IMR-90 (cell line): ENCODE measurements at regions not wholly inside any gene's neighbourhood (a gene's known extent, or its start where the extent isn't known, plus 50 kb on each side); places are given as distances from the start of the nearest gene placed in this dataset.

Experiments
- ATAC-seq: fragments of 200-7000 bp; cut with Tn5 transposase; 2 replicates; pipeline ENCODE4 v1.9.1; 2020; ENCODE audit warnings: low read depth, mild to moderate bottlenecking, moderate library complexity
- BruUV-seq: library from RNA; stranded (reverse); fragments of 400-500 nt; replicated peaks from 2 replicates; lab custom pipeline; 2021; lab: Mats Ljungman, UMichigan
- CTCF ChIA-PET: fragments of 300-600 bp; formaldehyde crosslinking; extraction: SDS; loops from one replicate; lab custom pipeline; 2021; ENCODE audit warnings: antibody characterized with exemption; lab: Yijun Ruan, JAX
- POLR2A ChIA-PET: fragments of 300-600 bp; sonication (Branson Sonifier 250); formaldehyde crosslinking; loops from one replicate; lab custom pipeline; 2022; ENCODE audit warnings: antibody characterized with exemption; ENCODE audit not compliant: unreplicated experiment; lab: Charles Lee
- DNase-seq: peaks from one replicate; pipeline ENCODE4 v3.0.0; 2013
- H2AFZ ChIP-seq: replicated peaks from 2 replicates; pipeline ENCODE3; 2013; ENCODE audit warnings: low read length, mild to moderate bottlenecking; ENCODE audit not compliant: poor library complexity
- H2AK5ac ChIP-seq: 2 replicates; pipeline ENCODE4 v1.6.1; 2013; ENCODE audit warnings: low read depth, low read length, inconsistent platforms
- H2AK9ac ChIP-seq: replicated peaks from 2 replicates; pipeline ENCODE3; 2013; ENCODE audit warnings: mild to moderate bottlenecking, low read depth, low read length, moderate library complexity; ENCODE audit not compliant: poor library complexity
- H2BK120ac ChIP-seq: 2 replicates; pipeline ENCODE4 v1.6.1; 2013; ENCODE audit warnings: low read depth, low read length, inconsistent platforms
- H2BK15ac ChIP-seq: 3 replicates; pipeline ENCODE4 v1.6.1; 2013; ENCODE audit warnings: low read depth, low read length, inconsistent platforms
- H2BK20ac ChIP-seq: 2 replicates; pipeline ENCODE4 v1.6.1; 2013; ENCODE audit warnings: low read depth, mild to moderate bottlenecking, inconsistent platforms, low read length, moderate library complexity
- H2BK5ac ChIP-seq: 2 replicates; pipeline ENCODE4 v1.6.1; 2013; ENCODE audit warnings: mild to moderate bottlenecking, low read depth, low read length, inconsistent platforms; ENCODE audit not compliant: poor library complexity, severe bottlenecking
- H3K14ac ChIP-seq: replicated peaks from 2 replicates; pipeline ENCODE4 v1.6.1; 2013; ENCODE audit warnings: low read depth, low read length, inconsistent platforms
- H3K18ac ChIP-seq: 2 replicates; pipeline ENCODE4 v1.6.1; 2013; ENCODE audit warnings: low read depth, low read length, control low read depth
- H3K23ac ChIP-seq: 2 replicates; pipeline ENCODE4 v1.6.1; 2013; ENCODE audit warnings: low read depth, low read length, inconsistent platforms
- H3K27ac ChIP-seq: 2 replicates; pipeline ENCODE4 v1.5.1; 2013; ENCODE audit warnings: mild to moderate bottlenecking, control low read depth, low read length; ENCODE audit not compliant: insufficient read depth
- H3K27me3 ChIP-seq: 2 replicates; pipeline ENCODE4 v1.6.1; 2013; ENCODE audit warnings: low read length; ENCODE audit not compliant: control insufficient read depth, insufficient read depth
- H3K36me3 ChIP-seq: 2 replicates; pipeline ENCODE4 v1.6.1; 2013; ENCODE audit warnings: low read length, mixed read lengths; ENCODE audit not compliant: control insufficient read depth, insufficient read depth
- H3K4ac ChIP-seq: 2 replicates; pipeline ENCODE4 v1.6.1; 2013; ENCODE audit warnings: low read depth, low read length, inconsistent platforms
- H3K4me1 ChIP-seq: 2 replicates; pipeline ENCODE4 v1.6.1; 2013; ENCODE audit warnings: low read length, mixed read lengths; ENCODE audit not compliant: control insufficient read depth, insufficient read depth
- H3K4me2 ChIP-seq: 2 replicates; pipeline ENCODE4 v1.6.1; 2013; ENCODE audit warnings: low read depth, mild to moderate bottlenecking, control low read depth, low read length, moderate library complexity
- H3K4me3 ChIP-seq: 2 replicates; pipeline ENCODE4 v1.5.1; 2013; ENCODE audit warnings: low read depth, mild to moderate bottlenecking, control low read depth, low read length, moderate library complexity; ENCODE audit not compliant: insufficient read depth
- H3K56ac ChIP-seq: 2 replicates; pipeline ENCODE4 v1.6.1; 2013; ENCODE audit warnings: low read length, inconsistent platforms; ENCODE audit not compliant: insufficient read depth; ENCODE audit errors: extremely low read depth
- H3K79me1 ChIP-seq, 2 experiments: 2 replicates each; pipeline ENCODE4 v1.6.1; 2013; ENCODE audit warnings: low read length in 2 of 2, inconsistent platforms in 1 of 2, low read depth in 1 of 2
- H3K9ac ChIP-seq: 2 replicates; pipeline ENCODE4 v1.6.1; 2013; ENCODE audit warnings: low read depth, low read length, control low read depth
- H3K9me1 ChIP-seq: 2 replicates; pipeline ENCODE4 v1.6.1; 2013; ENCODE audit warnings: low read length, inconsistent platforms; ENCODE audit not compliant: insufficient read depth
- H3K9me3 ChIP-seq: 2 replicates; pipeline ENCODE4 v1.6.1; 2013; ENCODE audit warnings: low read length; ENCODE audit not compliant: control insufficient read depth, insufficient read depth
- H4K20me1 ChIP-seq: 2 replicates; pipeline ENCODE4 v1.6.1; 2013; ENCODE audit warnings: low read length, inconsistent platforms; ENCODE audit not compliant: insufficient read depth
- H4K5ac ChIP-seq: 2 replicates; pipeline ENCODE4 v1.6.1; 2013; ENCODE audit warnings: mild to moderate bottlenecking, low read depth, low read length, control low read depth
- H4K8ac ChIP-seq, 2 experiments: 2 replicates each; pipeline ENCODE4 v1.6.1; 2013; ENCODE audit warnings: low read depth in 2 of 2, low read length in 2 of 2, control low read depth in 1 of 2, inconsistent platforms in 1 of 2
- H4K91ac ChIP-seq: 2 replicates; pipeline ENCODE4 v1.6.1; 2013; ENCODE audit warnings: low read depth, low read length, inconsistent platforms; ENCODE audit not compliant: insufficient read depth
- BHLHE40 ChIP-seq: fragments of 150-350 bp; IDR thresholded peaks from 2 replicates; pipeline ENCODE4 v1.6.1; 2016; ENCODE audit warnings: mild to moderate bottlenecking, low read depth, low read length
- CEBPB ChIP-seq: IDR thresholded peaks from 2 replicates; pipeline ENCODE4 v1.6.1; 2012; ENCODE audit warnings: low read depth, low read length, improper control_type of control experiment
- CHD1 ChIP-seq: IDR thresholded peaks from 2 replicates; pipeline ENCODE4 v1.6.1; 2012; ENCODE audit warnings: low read depth, low read length, improper control_type of control experiment
- CTCF ChIP-seq: conservative IDR thresholded peaks from 2 replicates; pipeline ENCODE4 v1.5.1; 2012; ENCODE audit warnings: mild to moderate bottlenecking, low read depth, low read length, improper control_type of control experiment
- ELK1 ChIP-seq: fragments of 150-350 bp; IDR thresholded peaks from 2 replicates; pipeline ENCODE4 v1.6.1; 2016; ENCODE audit warnings: low read depth, mild to moderate bottlenecking, low read length, moderate library complexity, borderline replicate concordance
- FOS ChIP-seq: fragments of 150-350 bp; IDR thresholded peaks from 2 replicates; pipeline ENCODE4 v1.6.1; 2016; ENCODE audit warnings: low read depth, low read length
- MAFK ChIP-seq: IDR thresholded peaks from 2 replicates; pipeline ENCODE4 v1.6.1; 2012; ENCODE audit warnings: low read depth, low read length, improper control_type of control experiment
- MAZ ChIP-seq: IDR thresholded peaks from 2 replicates; pipeline ENCODE4 v1.6.1; 2012; ENCODE audit warnings: low read depth, mild to moderate bottlenecking, low read length, improper control_type of control experiment, moderate library complexity, borderline replicate concordance
- MXI1 ChIP-seq: IDR thresholded peaks from 2 replicates; pipeline ENCODE4 v1.6.1; 2012; ENCODE audit warnings: low read depth, mild to moderate bottlenecking, low read length, moderate library complexity, borderline replicate concordance
- NFE2L2 ChIP-seq: fragments of 150-350 bp; IDR thresholded peaks from 2 replicates; pipeline ENCODE4 v1.6.1; 2016; ENCODE audit warnings: low read depth, mild to moderate bottlenecking, low read length
- POLR2A ChIP-seq: IDR thresholded peaks from 2 replicates; pipeline ENCODE4 v1.6.1; 2012; ENCODE audit warnings: mild to moderate bottlenecking, low read depth, low read length
- RAD21 ChIP-seq: IDR thresholded peaks from 2 replicates; pipeline ENCODE4 v1.6.1; 2012; ENCODE audit warnings: low read length, improper control_type of control experiment
- RCOR1 ChIP-seq: IDR thresholded peaks from 2 replicates; pipeline ENCODE4 v1.6.1; 2012; ENCODE audit warnings: mild to moderate bottlenecking, low read length, improper control_type of control experiment; ENCODE audit not compliant: insufficient replicate concordance
- RFX5 ChIP-seq: IDR thresholded peaks from 2 replicates; pipeline ENCODE4 v1.8.0; 2012; ENCODE audit warnings: low read depth, mild to moderate bottlenecking, low read length, moderate library complexity
- SMC3 ChIP-seq: fragments of 150-350 bp; IDR thresholded peaks from 2 replicates; pipeline ENCODE4 v1.6.1; 2016; ENCODE audit warnings: low read depth, mild to moderate bottlenecking, antibody characterized with exemption, low read length, moderate library complexity
- USF2 ChIP-seq: fragments of 150-350 bp; IDR thresholded peaks from 2 replicates; pipeline ENCODE4 v1.6.1; 2017; ENCODE audit warnings: mild to moderate bottlenecking, antibody characterized with exemption, low read length, low read depth
- WGBS, 2 experiments: methylation state at CpG; one replicate each; pipeline versions ENCODE4 v1.1.5 to v1.1.7; 2013; ENCODE audit warnings: missing lambda C conversion rate in 2 of 2; ENCODE audit not compliant: insufficient read length in 1 of 2; ENCODE audit errors: extremely low coverage in 2 of 2; 5-methylcytosine and 5-hydroxymethylcytosine counted together
- dilution Hi-C: fragments of 300-500 bp; cut with HindIII; formaldehyde crosslinking; loops from one replicate; pipeline ENCODE4 v1.14.3; 2018; ENCODE audit warnings: low sequenced_read_pairs; ENCODE audit not compliant: unreplicated experiment
- in situ Hi-C: fragments of 300-500 bp; cut with MboI; formaldehyde crosslinking; loops from 3 replicates; pipeline ENCODE4 v1.14.3; 2019; ENCODE audit warnings: low sequenced_read_pairs, inconsistent platforms, mixed read lengths
- intact Hi-C: fragments of 100-400 bp; cut with micrococcal nuclease; formaldehyde crosslinking; loops from 2 replicates; pipeline ENCODE4 v1.10.0; 2022

- peaks cover 11% of the 10 kb centered on the region for H3K27me3 ChIP-seq
- no peak overlapping the region for H2BK120ac ChIP-seq
- no peak overlapping the region for H3K4ac ChIP-seq
- H3K36me3 ChIP-seq, result no peaks in the 10 kb centered on the region
- no peak overlapping the region for H3K56ac ChIP-seq
- H2AK9ac ChIP-seq, result peak overlapping the region; percentile 19
- H3K14ac ChIP-seq, result no peak overlapping the region
- H2AK5ac ChIP-seq, result no peak overlapping the region
- H4K91ac ChIP-seq, result no peak overlapping the region
- no peak overlapping the region for H3K4me2 ChIP-seq
- H3K4me3 ChIP-seq, result no peak overlapping the region
- no peak overlapping the region for H4K5ac ChIP-seq
- no peak overlapping the region for H4K8ac ChIP-seq
- peaks cover 8% of the 10 kb centered on the region for H3K4me1 ChIP-seq
- H3K27ac ChIP-seq, result no peak overlapping the region
- no peak overlapping the region for H2BK20ac ChIP-seq
- dilution Hi-C loops (no loop called here), intact Hi-C loops (no loop called here), in situ Hi-C loops (no loop called here)
- no peaks in the 10 kb centered on the region for H3K79me1 ChIP-seq
- WGBS, 2 experiments, result no CpG with 5 or more reads among the region's 1 CpG
- POLR2A ChIA-PET, result no interaction called here
- no peak for ATAC-seq
- H4K20me1 ChIP-seq, result peaks cover 5% of the 10 kb centered on the region; the same call in 1 of the 2 replicates
- no peak overlapping the region for H2AFZ ChIP-seq
- DNase-seq, result no peak
- no TSS peak for BruUV-seq
- H3K9ac ChIP-seq, result no peak overlapping the region
- no peak overlapping the region for H3K18ac ChIP-seq
- H3K9me3 ChIP-seq, result no peaks in the 10 kb centered on the region
- H3K23ac ChIP-seq, result no peak overlapping the region
- peaks cover 11% of the 10 kb centered on the region; the same call in 1 of the 2 replicates for H3K9me1 ChIP-seq
- CTCF ChIA-PET, result no interaction called here
- no peak overlapping the region for H2BK5ac ChIP-seq
- no peak overlapping the region for H2BK15ac ChIP-seq
- TF ChIP-seq BHLHE40, result no peak
- no peak for TF ChIP-seq MAFK
- TF ChIP-seq MXI1, result no peak
- TF ChIP-seq CEBPB, result no peak
- TF ChIP-seq USF2, result no peak
- TF ChIP-seq NFE2L2, result no peak
- TF ChIP-seq MAZ, result no peak
- no peak for TF ChIP-seq SMC3
- TF ChIP-seq RAD21, result no peak
- no peak for TF ChIP-seq CHD1
- TF ChIP-seq FOS, result no peak
- TF ChIP-seq CTCF, result no peak
- no peak for TF ChIP-seq RFX5
- no peak for TF ChIP-seq ELK1
- TF ChIP-seq POLR2A, result no peak
- TF ChIP-seq RCOR1, result no peak
Measured at GRCh38 chr22:27216444-27216843, 559.1 kb downstream of the MIAT start.
